ENCODE measurements at regions not wholly inside any gene's neighbourhood (a gene's known extent, or its start where the extent isn't known, plus 50 kb on each side); places are given as distances from the start of the nearest gene placed in this dataset.

DNA sequence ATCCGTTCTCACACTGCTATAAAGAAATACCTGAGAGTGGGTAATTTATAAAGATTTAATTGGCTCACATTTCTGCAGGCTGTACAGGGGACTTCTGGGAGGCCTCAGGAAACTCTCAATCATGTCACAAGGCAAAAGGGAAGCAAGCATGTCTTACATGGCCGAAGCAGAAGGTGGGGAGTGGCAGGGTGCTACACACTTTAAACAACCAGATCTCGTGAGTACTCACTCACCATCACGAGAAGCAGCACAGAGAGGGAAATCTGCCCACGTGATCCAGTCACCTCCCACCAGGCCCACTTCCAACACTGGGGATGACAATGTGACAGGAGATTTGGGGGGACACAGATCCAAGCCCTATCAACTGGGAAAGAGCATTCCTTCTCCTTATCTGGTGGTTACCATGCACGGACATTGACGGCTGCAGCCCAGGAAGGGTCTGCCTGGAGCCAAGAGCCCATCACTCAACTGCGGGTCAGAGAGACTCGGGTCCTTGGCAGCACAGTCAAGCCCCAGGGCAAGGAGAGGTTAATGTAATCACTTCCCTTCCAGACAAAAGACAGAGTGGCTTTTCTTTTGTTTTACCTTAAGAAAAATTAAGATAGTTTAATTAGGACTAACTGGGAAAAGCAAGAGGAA lies 112.3 kb upstream of the CST7 start:
- no peak overlapping the region for H3K9ac ChIP-seq (ENCODE audit: insufficient read length)
- no peak for TF ChIP-seq POLR2AphosphoS5 (IDR thresholded peaks at IDR 0.05; ENCODE audit: borderline replicate concordance, low read depth, low read length)
- no peak for TF ChIP-seq FOXP2 (optimal IDR thresholded peaks at IDR 0.05; ENCODE audit: control extremely low read depth, extremely low read length, insufficient read depth)
- TF ChIP-seq EZH2 (IDR thresholded peaks at IDR 0.05): no peak
- no peak overlapping the region for H3K4me3 ChIP-seq
- H3K27ac ChIP-seq: no peak overlapping the region
- no peaks in the 10 kb centered on the region for H3K9me3 ChIP-seq (ENCODE audit: low read depth, low read length)
- no peak for DNase-seq (ENCODE audit: low read depth, low spot score)
- H3K36me3 ChIP-seq (ENCODE audit: insufficient read depth, low read length): no peaks in the 10 kb centered on the region

DNA sequence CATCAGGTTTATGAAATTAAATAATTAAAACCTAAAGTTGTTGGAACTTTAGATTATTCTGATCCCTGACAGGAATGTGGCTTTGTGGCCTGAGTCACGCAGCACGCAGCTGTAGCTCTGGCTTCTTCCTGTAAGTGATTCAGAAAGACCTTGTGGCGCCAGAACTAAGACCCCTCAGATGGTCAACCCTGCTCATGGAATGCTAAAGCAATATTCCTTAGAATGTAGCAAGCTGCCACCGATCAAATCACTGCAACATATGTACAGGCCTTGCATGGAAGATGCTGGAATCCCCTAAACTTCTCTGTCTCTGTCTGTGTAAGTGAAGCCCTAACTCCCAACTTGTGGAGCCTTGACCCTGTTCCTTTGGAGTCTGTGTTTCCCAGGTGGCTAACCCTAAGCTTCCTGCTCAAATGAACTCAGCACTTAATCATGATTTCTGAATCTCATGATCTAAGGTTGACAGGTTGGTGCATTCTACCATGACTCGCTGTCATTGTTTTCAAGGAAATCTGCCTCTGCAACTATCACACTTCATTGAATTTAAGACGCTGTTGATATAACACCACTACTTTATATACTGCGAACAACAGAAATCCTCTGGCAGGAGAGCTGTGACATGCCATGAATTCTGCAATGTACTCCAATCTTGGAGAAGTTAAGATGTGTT lies 111.2 kb upstream of the CST7 start:
- TF ChIP-seq EZH2 (IDR thresholded peaks at IDR 0.05) (no peak), POLR2AphosphoS5 (IDR thresholded peaks at IDR 0.05; ENCODE audit: borderline replicate concordance, low read depth, low read length) (no peak), FOXP2 (optimal IDR thresholded peaks at IDR 0.05; ENCODE audit: control extremely low read depth, extremely low read length, insufficient read depth) (no peak)
- Histone ChIP-seq H3K9ac (ENCODE audit: insufficient read length) (no peak overlapping the region), H3K9me3 (ENCODE audit: low read depth, low read length) (no peaks in the 10 kb centered on the region), H3K4me3 (no peak overlapping the region), H3K36me3 (ENCODE audit: insufficient read depth, low read length) (no peaks in the 10 kb centered on the region), H3K27ac (no peak overlapping the region)
- no peak for DNase-seq (ENCODE audit: low read depth, low spot score)

DNA sequence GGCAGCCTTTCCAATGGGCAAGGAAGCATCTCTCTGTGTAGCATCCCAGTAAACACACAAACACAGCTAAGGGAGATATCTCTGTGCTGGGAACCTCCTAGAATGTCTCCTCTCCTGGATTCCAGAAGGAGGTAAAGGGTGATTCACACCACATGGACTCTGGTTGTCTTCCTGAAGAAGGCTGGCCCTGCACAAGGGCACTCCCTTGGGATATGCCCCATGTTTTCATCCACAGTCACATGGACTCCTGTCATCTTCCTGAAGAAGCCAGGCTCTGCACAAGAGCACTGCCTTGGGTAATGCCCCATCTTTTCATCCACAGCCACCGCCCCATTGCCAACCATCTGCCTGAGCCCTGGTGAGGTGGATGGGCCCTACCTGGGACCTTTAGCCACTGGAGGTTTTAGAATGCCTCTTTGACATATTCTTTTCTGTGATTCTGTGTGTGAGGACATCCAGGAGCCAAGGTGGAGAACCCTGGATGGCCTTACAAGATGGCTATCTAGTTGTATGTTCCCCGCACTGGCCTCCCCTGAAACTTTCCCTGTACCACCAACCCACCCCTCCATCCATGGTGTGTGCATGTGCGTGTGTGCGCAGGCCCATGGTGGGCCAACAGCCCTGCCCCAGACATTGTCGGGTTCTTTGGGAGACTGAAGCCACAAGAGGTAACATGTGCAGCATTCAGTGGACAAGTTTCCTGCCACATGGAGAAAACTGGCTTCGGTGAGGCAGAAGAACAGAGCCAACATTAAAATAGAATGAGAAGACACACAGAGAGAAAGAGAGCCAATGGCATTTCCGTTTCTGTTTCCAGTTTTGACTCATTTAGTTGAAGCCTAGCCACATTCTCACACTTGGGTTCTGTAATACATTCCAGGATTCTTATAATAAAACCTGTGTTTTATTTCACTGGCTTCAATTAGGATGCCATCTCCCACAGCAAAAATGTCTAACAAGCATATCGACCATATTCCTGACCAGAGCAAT lies 110.2 kb upstream of the CST7 start:
- Histone ChIP-seq H3K4me3 (no peak overlapping the region), H3K36me3 (ENCODE audit: insufficient read depth, low read length) (no peaks in the 10 kb centered on the region)
- DNase-seq (ENCODE audit: low read depth, low spot score): no peak

DNA sequence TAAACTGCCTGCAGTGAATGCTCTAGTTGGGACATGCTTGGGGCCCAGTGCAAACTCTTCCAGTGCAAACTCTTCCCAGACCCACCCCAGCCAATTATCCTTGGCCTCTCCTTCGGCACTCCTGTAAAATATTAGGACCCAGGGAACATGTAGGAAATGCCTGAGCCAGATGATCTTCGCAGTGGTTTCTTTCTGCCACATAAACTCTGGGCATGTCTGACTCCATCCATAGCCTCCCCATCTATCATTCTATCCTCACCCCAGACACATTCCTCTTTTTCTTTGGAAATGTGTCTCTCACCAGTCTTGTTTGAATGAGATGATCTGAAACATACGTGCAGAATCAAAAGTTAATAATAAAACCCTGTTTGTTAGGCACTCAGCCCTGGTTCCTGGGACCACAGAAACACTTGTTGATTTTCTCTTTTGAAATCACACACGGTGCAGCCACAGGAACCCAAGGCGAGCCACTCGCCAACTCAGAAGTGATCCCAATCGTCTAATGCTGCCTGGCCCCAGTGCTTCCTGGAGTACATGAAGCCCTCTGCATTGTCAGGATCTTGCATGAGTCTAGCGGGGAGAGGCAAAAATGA lies 108.9 kb upstream of the CST7 start:
- no peak for TF ChIP-seq POLR2AphosphoS5 (IDR thresholded peaks at IDR 0.05; ENCODE audit: borderline replicate concordance, low read depth, low read length)
- no peak for TF ChIP-seq FOXP2 (optimal IDR thresholded peaks at IDR 0.05; ENCODE audit: control extremely low read depth, extremely low read length, insufficient read depth)
- no peak for TF ChIP-seq EZH2 (IDR thresholded peaks at IDR 0.05)
- DNase-seq (ENCODE audit: low read depth, low spot score): no peak
- H3K9me3 ChIP-seq (ENCODE audit: low read depth, low read length): no peaks in the 10 kb centered on the region
- H3K9ac ChIP-seq (ENCODE audit: insufficient read length): no peak overlapping the region
- no peak overlapping the region for H3K4me3 ChIP-seq
- no peak overlapping the region for H3K27ac ChIP-seq
- H3K36me3 ChIP-seq (ENCODE audit: insufficient read depth, low read length): no peaks in the 10 kb centered on the region

More for the DNA sequence above, 110.2 kb upstream of the CST7 start:
- Histone ChIP-seq H3K9me3 (ENCODE audit: low read depth, low read length) (no peaks in the 10 kb centered on the region), H3K27ac (no peak overlapping the region), H3K9ac (ENCODE audit: insufficient read length) (no peak overlapping the region)
- TF ChIP-seq EZH2 (IDR thresholded peaks at IDR 0.05): no peak
- no peak for TF ChIP-seq FOXP2 (optimal IDR thresholded peaks at IDR 0.05; ENCODE audit: control extremely low read depth, extremely low read length, insufficient read depth)
- TF ChIP-seq POLR2AphosphoS5 (IDR thresholded peaks at IDR 0.05; ENCODE audit: borderline replicate concordance, low read depth, low read length): no peak

DNA sequence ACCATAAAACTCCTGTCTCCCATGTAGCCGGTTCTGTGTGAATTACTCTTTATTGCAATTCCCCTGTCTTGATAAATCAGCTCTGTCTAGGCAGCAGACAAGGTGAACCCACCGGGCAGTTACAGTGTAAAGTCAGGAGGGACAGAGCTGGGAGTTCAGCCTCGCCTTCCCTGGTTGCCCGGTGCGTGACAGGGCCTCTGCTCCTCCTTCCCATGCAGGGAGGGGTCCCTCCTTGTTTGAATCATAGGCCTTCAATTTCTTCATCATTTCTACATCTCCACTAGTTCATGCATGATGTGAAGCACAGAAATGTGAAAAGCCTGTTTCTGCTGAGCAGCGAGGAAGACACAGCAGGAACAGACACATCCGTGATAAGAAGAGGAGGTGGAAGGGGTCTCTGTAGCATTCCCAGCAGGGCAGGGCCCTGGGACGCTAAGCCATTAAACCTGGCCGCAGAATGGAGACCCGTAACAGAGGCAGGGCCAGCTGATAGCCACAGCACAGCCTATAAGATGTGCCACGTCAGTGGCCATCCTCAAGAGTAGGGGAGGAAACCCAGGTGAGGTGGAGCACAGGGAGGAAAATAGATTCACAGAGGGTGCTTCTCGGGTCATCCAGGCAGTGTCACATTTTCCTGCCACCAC lies 106.7 kb upstream of the CST7 start:
- TF ChIP-seq FOXP2 (optimal IDR thresholded peaks at IDR 0.05; ENCODE audit: control extremely low read depth, extremely low read length, insufficient read depth) (no peak), EZH2 (IDR thresholded peaks at IDR 0.05) (no peak), POLR2AphosphoS5 (IDR thresholded peaks at IDR 0.05; ENCODE audit: borderline replicate concordance, low read depth, low read length) (no peak)
- H3K4me3 ChIP-seq: no peak overlapping the region
- no peaks in the 10 kb centered on the region for H3K9me3 ChIP-seq (ENCODE audit: low read depth, low read length)
- no peak overlapping the region for H3K9ac ChIP-seq (ENCODE audit: insufficient read length)
- no peak overlapping the region for H3K27ac ChIP-seq
- H3K36me3 ChIP-seq (ENCODE audit: insufficient read depth, low read length): no peaks in the 10 kb centered on the region
- DNase-seq (ENCODE audit: low read depth, low spot score): no peak

DNA sequence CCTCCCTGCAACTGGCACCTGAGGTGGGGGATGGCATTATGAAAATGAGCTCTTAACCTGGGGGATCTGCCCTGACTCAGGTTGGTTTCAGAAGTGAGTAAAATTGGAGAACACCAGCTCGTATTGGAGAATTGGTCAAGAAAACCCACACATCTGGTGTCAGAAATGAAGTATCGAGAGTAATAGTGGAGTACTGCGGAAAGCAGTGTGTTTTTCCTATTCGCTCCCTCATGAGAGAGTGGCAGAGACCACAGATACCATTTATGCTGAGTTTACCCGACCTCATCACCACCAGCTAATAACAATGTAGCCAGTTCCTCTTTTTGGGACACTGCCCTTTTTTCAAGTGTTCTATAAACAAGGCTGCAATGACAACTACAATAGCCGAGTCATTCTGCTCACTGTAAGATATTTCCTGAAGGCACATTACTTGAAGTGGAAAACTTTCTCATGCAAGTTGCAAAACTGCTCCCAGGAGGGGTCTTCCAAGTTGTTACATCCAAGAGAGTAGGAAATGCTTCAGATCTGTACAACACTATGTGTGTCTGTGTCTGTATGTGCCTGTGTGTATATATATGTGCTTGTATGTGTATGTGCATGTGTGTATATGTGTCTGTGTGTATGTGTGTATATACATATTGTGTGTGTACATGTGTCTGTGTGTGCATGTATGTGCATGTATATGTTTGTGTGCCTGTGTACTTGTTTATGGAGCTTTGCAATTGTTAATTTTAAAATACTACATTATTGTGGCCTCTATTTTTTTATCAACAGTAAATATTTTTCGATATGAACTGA lies 106.0 kb upstream of the CST7 start:
- H3K27ac ChIP-seq: no peak overlapping the region
- H3K4me3 ChIP-seq: no peak overlapping the region
- TF ChIP-seq POLR2AphosphoS5 (IDR thresholded peaks at IDR 0.05; ENCODE audit: borderline replicate concordance, low read depth, low read length): no peak
- DNase-seq (ENCODE audit: low read depth, low spot score): no peak
- no peak overlapping the region for H3K9ac ChIP-seq (ENCODE audit: insufficient read length)
- no peaks in the 10 kb centered on the region for H3K9me3 ChIP-seq (ENCODE audit: low read depth, low read length)
- H3K36me3 ChIP-seq (ENCODE audit: insufficient read depth, low read length): no peaks in the 10 kb centered on the region

DNA sequence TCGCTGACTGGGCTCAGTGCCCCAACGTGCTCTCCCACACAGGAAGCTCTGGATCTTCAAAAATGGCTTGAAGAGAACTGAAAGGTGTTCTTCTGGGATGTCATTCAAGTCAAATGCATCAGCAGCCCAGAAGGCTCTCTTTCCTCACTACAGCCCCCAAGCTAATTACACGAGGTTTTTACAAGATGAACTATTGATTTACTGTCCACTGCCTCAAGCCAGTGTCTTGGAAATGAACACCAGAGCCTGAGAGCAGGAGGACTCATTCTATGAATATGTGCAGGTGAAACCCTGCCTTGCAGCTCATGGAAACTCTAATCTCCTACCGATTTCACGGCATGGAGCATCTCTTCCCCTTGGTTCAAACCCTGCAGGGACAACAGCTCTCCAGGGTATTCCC lies 98.9 kb upstream of the CST7 start:
- H3K36me3 ChIP-seq (ENCODE audit: insufficient read depth, low read length): no peaks in the 10 kb centered on the region

More for the DNA sequence above, 98.9 kb upstream of the CST7 start:
- Histone ChIP-seq H3K27ac (no peak overlapping the region), H3K9me3 (ENCODE audit: low read depth, low read length) (no peaks in the 10 kb centered on the region), H3K4me3 (no peak overlapping the region), H3K9ac (ENCODE audit: insufficient read length) (no peak overlapping the region)
- no peak for DNase-seq (ENCODE audit: low read depth, low spot score)
- TF ChIP-seq FOXP2 (optimal IDR thresholded peaks at IDR 0.05; ENCODE audit: control extremely low read depth, extremely low read length, insufficient read depth): no peak
- no peak for TF ChIP-seq EZH2 (IDR thresholded peaks at IDR 0.05)
- no peak for TF ChIP-seq POLR2AphosphoS5 (IDR thresholded peaks at IDR 0.05; ENCODE audit: borderline replicate concordance, low read depth, low read length)

Measured in SK-N-MC (cell line).